GM10266 (cell line): ENCODE measurements at regions not wholly inside any gene's neighbourhood (a gene's known extent, or its start where the extent isn't known, plus 50 kb on each side); places are given as distances from the start of the nearest gene placed in this dataset.
A peak's percentile ranks its signal among the peaks of the same experiment; 100 is the strongest.

ENCODE experiments used
- DNase-seq: peaks from one replicate; pipeline ENCODE4 v3.0.0; 2012; ENCODE audit errors: extremely low spot score
- CTCF ChIP-seq: IDR thresholded peaks from 2 replicates; pipeline ENCODE4 v1.5.1; 2012; ENCODE audit warnings: mild to moderate bottlenecking, low read depth; ENCODE audit not compliant: control insufficient read depth, insufficient read depth; ENCODE audit errors: missing control alignments

GRCh38 chr2:156147594-156148330 lies 184.8 kb downstream of the NR4A2 start:
- TF ChIP-seq CTCF: no peak
- peak; percentile 32 for DNase-seq

- no peak for TF ChIP-seq CTCF
- no peak for DNase-seq
Measured at GRCh38 chr2:156145976-156146375, 186.5 kb downstream of the NR4A2 start.

DNA sequence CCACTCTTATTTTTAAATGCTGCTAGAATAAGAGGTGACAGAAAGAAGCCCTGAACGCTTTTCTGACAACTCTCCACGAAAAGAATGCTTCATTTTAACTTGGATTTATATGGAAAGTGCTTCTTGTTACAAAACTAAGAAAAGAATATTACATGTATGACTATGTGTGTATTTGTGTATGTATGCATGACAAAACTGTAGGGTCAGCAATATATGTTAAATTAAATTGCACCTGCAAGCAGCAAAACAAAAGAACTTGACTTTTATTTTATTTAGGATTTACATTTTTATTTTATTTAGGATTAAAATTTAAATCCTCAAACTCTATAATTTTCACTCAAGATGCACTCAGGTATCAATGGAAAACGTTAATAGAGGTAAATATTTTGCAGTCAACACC lies 187.1 kb downstream of the NR4A2 start:
- TF ChIP-seq CTCF: no peak
- no peak for DNase-seq

DNA sequence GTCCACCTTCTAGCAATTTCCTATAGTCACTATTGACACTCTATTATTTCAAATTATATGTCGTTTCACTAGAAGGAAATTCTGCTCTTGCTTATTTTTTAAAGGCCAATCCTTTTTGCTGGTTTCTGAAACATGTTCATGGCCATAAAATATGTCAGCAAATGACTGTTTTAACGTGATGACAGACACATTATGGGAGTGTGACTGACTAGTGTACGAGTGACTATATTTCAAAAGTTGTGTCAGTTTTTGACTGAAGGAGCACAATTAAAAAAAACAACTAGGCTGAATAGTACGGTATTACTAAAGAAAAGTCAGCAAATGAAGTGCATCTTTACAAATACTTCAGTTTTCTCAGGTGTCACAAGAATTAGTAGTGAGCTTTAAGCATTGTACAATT lies 196.0 kb downstream of the NR4A2 start:
- no peak for TF ChIP-seq CTCF
- no peak for DNase-seq

- TF ChIP-seq CTCF: no peak
Measured at GRCh38 chr2:156134887-156135286, 197.6 kb downstream of the NR4A2 start.

DNA sequence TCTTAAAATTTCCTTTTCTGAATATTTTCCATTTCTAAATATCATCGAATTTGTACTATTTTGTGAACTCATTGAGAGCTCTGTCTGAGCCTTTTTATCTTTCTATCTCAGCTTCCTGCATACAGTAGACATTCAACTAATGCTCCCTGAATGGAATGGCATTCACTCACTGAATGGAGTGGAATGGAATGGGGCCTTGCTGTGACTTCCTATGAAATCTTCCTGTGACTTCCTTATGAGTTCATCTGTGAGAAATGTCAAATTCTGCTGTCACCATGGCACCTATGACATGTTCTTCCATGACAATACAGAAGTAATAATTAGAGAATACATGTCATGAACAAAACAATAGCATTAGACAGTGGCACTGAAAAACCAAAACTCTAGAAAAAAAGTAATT lies 199.6 kb downstream of the NR4A2 start:
- TF ChIP-seq CTCF: no peak
- no peak for DNase-seq

More at GRCh38 chr2:156134887-156135286, 197.6 kb downstream of the NR4A2 start:
- DNase-seq: no peak

DNA sequence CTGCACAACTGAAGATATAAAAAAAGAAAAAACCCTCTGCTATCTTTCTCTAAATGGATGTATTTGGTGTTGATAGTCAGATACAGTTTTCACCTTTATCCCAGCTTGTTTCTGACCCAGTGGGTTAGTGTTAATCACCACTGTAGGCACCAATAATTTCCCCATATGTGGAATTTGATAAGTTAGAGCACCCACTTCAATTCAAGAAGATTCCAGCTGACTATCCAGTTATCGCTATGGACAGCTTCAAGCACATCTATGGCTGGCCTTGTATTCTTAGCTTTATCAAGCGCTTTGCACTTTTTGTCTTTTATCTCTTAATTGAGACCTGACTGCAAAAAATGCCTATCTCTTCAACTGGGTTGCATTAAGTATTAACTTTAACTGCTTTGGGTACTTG lies 200.4 kb downstream of the NR4A2 start:
- DNase-seq: no peak
- TF ChIP-seq CTCF: no peak
